Right lobe of liver (tissue), 4 donors: ENCODE measurements at regions not wholly inside any gene's neighbourhood (a gene's known extent, or its start where the extent isn't known, plus 50 kb on each side); places are given as distances from the start of the nearest gene placed in this dataset.

Source experiments
- CTCF ChIP-seq, 4 donors: fragments of 200-600 bp in 3 of 4; fragments of 450-650 bp in 1 of 4; IDR thresholded peaks; one replicate each; pipeline versions ENCODE4 v1.5.1 to v1.8.0; 2016 to 2022; ENCODE audit warnings: antibody characterized with exemption in 4 of 4, mild to moderate bottlenecking in 2 of 4
- POLR2A ChIP-seq: fragments of 450-650 bp; IDR thresholded peaks from one replicate; pipeline ENCODE4 v1.6.1; 2017; ENCODE audit warnings: antibody characterized with exemption, mild to moderate bottlenecking
- donor health status: DM: no; HTN: no; CAD: no.
- donor health status: DM: no; HTN: no; CAD: no.
- donor health status: DM: no; HTN: yes; CAD: no.

- TF ChIP-seq CTCF (IDR thresholded peaks at IDR 0.05) (no peak), POLR2A (no peak)
Measured at GRCh38 chr2:145987793-145988192, 1467.9 kb upstream of the ZEB2 start.
